Skeletal muscle tissue (tissue), 3 donors: ENCODE measurements at regions not wholly inside any gene's neighbourhood (a gene's known extent, or its start where the extent isn't known, plus 50 kb on each side); places are given as distances from the start of the nearest gene placed in this dataset.

Experiments used
- H3K27ac ChIP-seq: one replicate; pipeline ENCODE4 v1.7.0; 2013; ENCODE audit warnings: mild to moderate bottlenecking, low read depth, low read length, inconsistent platforms
- H3K27me3 ChIP-seq, 3 donors: one replicate each; pipeline ENCODE4 v1.7.0; 2013; ENCODE audit warnings: low read length in 3 of 3; ENCODE audit not compliant: control insufficient read depth in 3 of 3, insufficient read depth in 3 of 3
- H3K36me3 ChIP-seq, 3 donors: one replicate each; pipeline ENCODE4 v1.7.0; 2013; ENCODE audit warnings: low read length in 3 of 3; ENCODE audit not compliant: control insufficient read depth in 3 of 3, insufficient read depth in 3 of 3
- H3K4me1 ChIP-seq, 3 donors: one replicate each; pipeline ENCODE4 v1.7.0; 2013; ENCODE audit warnings: low read length in 3 of 3, mild to moderate bottlenecking in 3 of 3; ENCODE audit not compliant: control insufficient read depth in 3 of 3, insufficient read depth in 3 of 3
- H3K4me3 ChIP-seq, 3 donors: one replicate each; pipeline ENCODE4 v1.7.0; 2013; ENCODE audit warnings: low read length in 3 of 3
- H3K9ac ChIP-seq, 3 donors: one replicate each; pipeline ENCODE4 v1.7.0; 2013; ENCODE audit warnings: low read length in 3 of 3, mild to moderate bottlenecking in 3 of 3, moderate library complexity in 2 of 3, low read depth in 1 of 3
- H3K9me3 ChIP-seq, 3 donors: one replicate each; pipeline ENCODE4 v1.7.0; 2013; ENCODE audit warnings: low read length in 3 of 3; ENCODE audit not compliant: control insufficient read depth in 3 of 3
- donor health status: Osteomylitis.

DNA sequence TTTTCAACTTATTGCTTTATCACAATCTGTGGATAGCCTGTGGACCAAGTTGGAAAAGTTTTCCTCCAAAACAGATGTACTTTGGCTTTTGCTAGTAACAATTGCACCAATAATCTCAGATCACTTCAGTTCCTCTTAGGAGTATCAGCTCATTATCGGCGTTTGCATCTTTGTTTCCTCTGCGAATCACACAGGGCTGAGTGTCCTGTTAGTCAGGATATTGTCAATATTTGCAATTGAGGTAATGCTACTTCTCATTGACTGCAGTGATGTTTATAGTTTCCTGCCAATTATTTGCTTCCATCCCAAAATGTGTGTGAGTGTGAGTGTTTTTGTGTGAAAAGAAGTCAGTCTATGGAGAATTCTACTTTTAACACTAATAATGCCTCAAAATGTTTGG lies 545.0 kb downstream of the SI start:
- Histone ChIP-seq H3K4me1 (no peaks in the 10 kb centered on the region), H3K27ac (no peak overlapping the region), H3K9me3 (no peaks in the 10 kb centered on the region), H3K9ac (no peak overlapping the region), H3K27me3 (no peaks in the 10 kb centered on the region), H3K4me3 (no peak overlapping the region), H3K36me3 (no peaks in the 10 kb centered on the region)

DNA sequence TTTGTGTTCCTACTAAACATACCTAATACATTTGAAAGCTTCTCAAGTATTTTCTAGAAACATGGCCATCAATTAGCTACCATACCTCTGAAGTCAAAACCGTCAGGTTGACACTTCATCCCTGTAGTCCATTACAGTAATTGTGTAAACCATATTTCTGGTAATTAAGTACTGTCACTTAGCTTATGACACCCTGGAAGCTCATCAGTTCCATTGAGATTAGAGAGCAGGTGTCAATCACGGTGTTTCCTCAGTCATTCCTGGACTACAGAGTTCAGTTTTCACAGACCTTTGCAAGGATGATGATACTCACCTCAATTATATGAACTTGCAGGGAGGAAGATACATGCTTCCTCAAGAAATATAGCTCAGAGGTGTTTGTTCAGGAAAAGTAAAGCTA lies 552.0 kb downstream of the SI start:
- Histone ChIP-seq H3K27me3 (no peaks in the 10 kb centered on the region), H3K9ac (no peak overlapping the region), H3K4me1 (no peaks in the 10 kb centered on the region), H3K9me3 (no peaks in the 10 kb centered on the region), H3K27ac (no peak overlapping the region), H3K4me3 (no peak overlapping the region), H3K36me3 (no peaks in the 10 kb centered on the region)

DNA sequence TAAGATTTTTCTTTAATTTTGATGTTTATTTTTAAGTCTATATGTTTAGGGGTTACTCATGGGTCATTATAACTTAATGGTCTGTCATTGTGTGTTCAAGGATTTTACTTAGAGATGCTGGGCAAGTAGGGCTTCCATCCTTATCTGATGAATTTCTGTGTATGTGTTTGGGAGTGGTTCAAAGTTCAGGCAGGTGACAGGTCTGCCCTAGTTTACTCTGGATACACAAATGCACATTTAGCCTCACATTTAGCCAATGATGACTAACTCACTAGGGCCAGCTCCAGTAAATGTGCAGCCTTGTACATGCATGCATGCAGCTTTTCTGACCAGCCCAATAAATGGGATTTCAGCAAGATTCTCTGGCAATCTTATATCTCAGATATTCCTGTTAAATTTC lies 554.1 kb downstream of the SI start:
- no peak overlapping the region for H3K4me3 ChIP-seq
- peaks cover 0 to 4% (median 3%) of the 10 kb centered on the region in 3 donors for H3K9me3 ChIP-seq

DNA sequence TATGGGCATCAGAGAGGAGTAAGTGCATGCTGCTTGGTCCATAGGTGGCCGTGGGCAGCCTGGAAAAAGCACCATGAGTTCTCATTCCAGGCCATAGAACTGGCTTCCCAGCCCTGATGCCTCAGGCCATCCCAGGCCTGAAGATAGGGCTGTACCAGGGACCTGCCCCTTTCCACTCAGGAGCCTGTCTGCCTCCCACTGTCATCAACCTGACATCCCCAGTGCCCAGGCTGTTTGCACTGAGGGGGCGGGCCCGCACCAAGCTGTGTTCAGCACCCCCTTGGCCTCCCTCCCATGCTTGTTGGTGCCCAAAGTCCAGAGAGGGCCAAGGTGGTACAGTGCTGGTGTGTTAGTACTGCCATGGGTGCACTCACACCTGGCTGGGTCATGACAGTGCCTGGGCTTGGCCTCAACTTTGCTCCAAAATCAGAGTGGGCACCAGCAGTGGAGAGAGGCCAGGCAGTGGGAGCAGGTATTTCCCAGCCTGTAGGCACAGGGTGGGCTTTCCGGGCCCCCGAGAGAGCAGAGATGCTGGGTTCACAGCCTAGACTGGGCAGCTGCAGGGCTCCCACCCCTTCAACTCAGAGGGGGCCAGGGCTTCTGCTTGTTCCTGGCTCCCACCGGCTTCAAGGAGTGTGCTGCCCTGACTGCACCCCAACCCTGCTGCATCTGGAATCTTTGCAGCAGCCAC lies 556.1 kb downstream of the SI start:
- no peak overlapping the region for H3K27ac ChIP-seq
- no peaks in the 10 kb centered on the region for H3K27me3 ChIP-seq
- H3K9me3 ChIP-seq: peaks cover 3 to 4% (median 3%) of the 10 kb centered on the region in 3 donors
- H3K4me1 ChIP-seq: no peaks in the 10 kb centered on the region
- no peak overlapping the region for H3K4me3 ChIP-seq
- no peak overlapping the region for H3K9ac ChIP-seq
- H3K36me3 ChIP-seq: no peaks in the 10 kb centered on the region

More for the DNA sequence above, 554.1 kb downstream of the SI start:
- no peaks in the 10 kb centered on the region for H3K36me3 ChIP-seq
- no peak overlapping the region for H3K9ac ChIP-seq
- no peaks in the 10 kb centered on the region for H3K4me1 ChIP-seq
- H3K27ac ChIP-seq: no peak overlapping the region
- no peaks in the 10 kb centered on the region for H3K27me3 ChIP-seq

DNA sequence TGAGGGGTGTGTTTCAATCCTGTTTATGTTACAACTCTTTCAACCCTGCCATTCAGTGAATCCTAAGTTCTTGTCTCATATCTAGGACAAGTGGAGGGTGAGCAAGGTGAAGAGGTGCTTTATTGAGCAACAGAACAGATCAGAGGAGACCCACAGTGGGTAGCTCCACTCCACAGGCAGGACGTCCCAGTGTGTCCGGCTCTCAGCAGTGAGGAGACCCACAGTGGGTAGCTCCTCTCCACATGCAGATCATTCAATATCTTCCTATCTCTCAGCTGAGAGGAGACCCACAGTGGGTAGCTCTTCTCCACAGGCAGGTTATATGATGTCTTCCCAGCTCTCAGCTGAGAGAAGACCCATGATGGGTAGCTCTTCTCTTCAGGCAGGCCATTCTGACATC lies 556.7 kb downstream of the SI start:
- Histone ChIP-seq H3K27me3 (no peaks in the 10 kb centered on the region), H3K36me3 (no peaks in the 10 kb centered on the region), H3K9me3 (peaks cover 3 to 4% (median 3%) of the 10 kb centered on the region in 3 donors)

DNA sequence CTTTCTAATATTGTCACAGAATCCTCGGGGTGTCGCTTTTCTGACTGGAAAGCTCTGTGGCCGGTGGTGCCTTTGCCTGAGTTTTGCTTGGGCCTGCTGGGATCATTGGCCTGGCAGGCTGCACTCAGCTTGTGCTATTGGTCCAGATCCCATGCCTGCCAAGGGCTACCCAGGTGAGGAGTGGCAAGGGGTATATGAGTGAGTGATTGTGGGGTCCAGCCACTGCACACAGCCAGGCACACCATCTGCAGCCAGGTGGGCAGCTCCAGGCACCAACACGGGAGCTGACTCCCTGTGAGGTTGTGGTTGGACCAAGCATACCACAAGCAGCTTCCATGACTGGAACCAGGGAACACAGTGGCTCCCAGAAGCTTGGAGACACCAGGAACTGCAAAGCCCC lies 557.2 kb downstream of the SI start:
- Histone ChIP-seq H3K9ac (no peak overlapping the region), H3K4me3 (no peak overlapping the region), H3K9me3 (peaks cover 3 to 4% (median 3%) of the 10 kb centered on the region in 3 donors), H3K36me3 (no peaks in the 10 kb centered on the region), H3K27me3 (no peaks in the 10 kb centered on the region), H3K4me1 (no peaks in the 10 kb centered on the region), H3K27ac (no peak overlapping the region)

More for the DNA sequence above, 556.7 kb downstream of the SI start:
- Histone ChIP-seq H3K4me1 (no peaks in the 10 kb centered on the region), H3K27ac (no peak overlapping the region), H3K9ac (no peak overlapping the region), H3K4me3 (no peak overlapping the region)

DNA sequence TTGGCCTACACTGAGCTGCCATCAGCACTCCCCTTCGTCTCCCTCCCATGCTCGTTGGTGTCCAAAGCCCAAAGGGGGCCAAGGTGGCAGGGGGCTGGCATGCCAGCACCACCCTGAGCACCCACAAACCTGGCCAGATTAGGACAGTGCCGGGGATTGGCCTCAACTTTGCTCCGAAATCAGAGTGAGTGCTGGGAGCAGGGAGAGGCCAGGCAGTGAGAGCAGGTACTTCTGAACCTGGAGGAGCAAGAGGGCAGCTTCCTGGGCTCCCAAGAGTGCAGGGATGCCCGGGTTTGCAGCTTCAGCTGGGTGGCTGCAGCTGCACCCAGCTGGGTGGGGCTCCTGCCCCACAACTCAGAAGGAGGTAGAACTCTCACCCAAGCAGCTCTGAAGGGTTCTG lies 563.0 kb downstream of the SI start:
- H3K27ac ChIP-seq: no peak overlapping the region
- H3K9ac ChIP-seq: no peak overlapping the region
- H3K4me1 ChIP-seq: no peaks in the 10 kb centered on the region
- H3K9me3 ChIP-seq: peaks cover 3 to 9% (median 4%) of the 10 kb centered on the region in 3 donors
- H3K36me3 ChIP-seq: no peaks in the 10 kb centered on the region
- no peaks in the 10 kb centered on the region for H3K27me3 ChIP-seq
- H3K4me3 ChIP-seq: no peak overlapping the region

DNA sequence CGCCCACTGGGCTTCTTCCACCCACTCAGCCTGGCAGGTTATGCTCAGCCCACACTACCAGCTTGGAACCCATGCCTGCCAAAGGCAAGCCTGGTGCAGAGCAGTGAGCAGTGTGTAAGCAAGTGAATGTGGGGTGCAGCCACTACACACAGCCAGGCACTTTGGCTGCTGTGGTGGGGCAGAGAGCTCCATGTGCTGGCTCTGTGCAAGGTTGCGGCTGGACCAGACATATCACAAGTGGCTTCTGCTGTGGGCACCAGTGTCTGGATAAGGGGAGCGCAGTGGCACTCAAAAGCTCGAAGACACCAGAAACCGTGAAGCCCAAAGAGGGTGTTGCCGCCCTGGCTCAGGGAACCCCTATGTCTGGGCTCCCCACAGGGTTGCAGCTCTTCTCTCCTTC lies 563.7 kb downstream of the SI start:
- Histone ChIP-seq H3K9me3 (peaks cover 0 to 6% (median 3%) of the 10 kb centered on the region in 3 donors), H3K4me3 (no peak overlapping the region), H3K9ac (no peak overlapping the region), H3K36me3 (no peaks in the 10 kb centered on the region), H3K27me3 (no peaks in the 10 kb centered on the region), H3K27ac (no peak overlapping the region), H3K4me1 (no peaks in the 10 kb centered on the region)

DNA sequence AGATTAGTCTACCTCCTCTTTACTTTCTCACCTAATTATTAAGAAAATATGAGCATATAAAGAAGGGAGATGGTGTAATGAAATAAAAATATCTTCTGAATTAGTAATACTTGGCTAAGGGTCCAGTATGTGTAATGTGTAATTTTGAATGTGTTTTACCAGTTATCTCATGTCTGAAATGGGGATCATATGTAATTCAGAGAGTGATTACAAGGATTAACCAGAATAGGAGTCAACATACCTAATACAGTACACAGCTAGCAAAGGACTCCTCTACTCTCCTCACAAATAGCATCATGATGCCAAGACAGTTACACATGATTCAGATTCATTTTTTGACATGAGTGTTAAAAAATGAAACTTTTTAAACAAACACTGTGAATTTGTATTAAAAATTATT lies 570.4 kb downstream of the SI start:
- no peak overlapping the region for H3K9ac ChIP-seq
- no peaks in the 10 kb centered on the region for H3K36me3 ChIP-seq
- no peaks in the 10 kb centered on the region for H3K4me1 ChIP-seq
- no peak overlapping the region for H3K27ac ChIP-seq
- no peaks in the 10 kb centered on the region for H3K9me3 ChIP-seq
- no peak overlapping the region for H3K4me3 ChIP-seq
- H3K27me3 ChIP-seq: no peaks in the 10 kb centered on the region

DNA sequence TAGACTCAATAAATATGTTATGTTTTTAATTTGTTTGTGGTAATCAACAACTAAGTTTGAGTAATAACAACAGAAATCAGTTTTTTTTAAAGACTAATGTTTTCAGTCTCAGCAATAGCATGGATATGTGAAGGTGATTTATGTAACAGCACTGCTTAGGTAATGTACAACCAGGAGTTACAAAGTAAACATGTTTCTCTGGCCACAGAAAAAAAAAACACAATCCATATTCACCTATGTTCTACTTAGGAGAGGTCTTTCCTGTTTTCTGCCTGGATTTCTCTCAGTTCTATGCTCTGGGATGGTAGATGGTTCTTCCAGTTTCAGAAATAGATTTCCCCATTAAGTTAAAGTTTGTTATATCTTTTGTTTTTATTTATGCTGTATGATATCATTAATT lies 579.4 kb downstream of the SI start:
- H3K9me3 ChIP-seq: no peaks in the 10 kb centered on the region
- H3K9ac ChIP-seq: no peak overlapping the region
- no peaks in the 10 kb centered on the region for H3K27me3 ChIP-seq
- no peak overlapping the region for H3K27ac ChIP-seq
- H3K4me3 ChIP-seq: no peak overlapping the region
- H3K4me1 ChIP-seq: no peaks in the 10 kb centered on the region
- no peaks in the 10 kb centered on the region for H3K36me3 ChIP-seq
